ENCODE measurements at regions not wholly inside any gene's neighbourhood (a gene's known extent, or its start where the extent isn't known, plus 50 kb on each side); places are given as distances from the start of the nearest gene placed in this dataset.

DNA sequence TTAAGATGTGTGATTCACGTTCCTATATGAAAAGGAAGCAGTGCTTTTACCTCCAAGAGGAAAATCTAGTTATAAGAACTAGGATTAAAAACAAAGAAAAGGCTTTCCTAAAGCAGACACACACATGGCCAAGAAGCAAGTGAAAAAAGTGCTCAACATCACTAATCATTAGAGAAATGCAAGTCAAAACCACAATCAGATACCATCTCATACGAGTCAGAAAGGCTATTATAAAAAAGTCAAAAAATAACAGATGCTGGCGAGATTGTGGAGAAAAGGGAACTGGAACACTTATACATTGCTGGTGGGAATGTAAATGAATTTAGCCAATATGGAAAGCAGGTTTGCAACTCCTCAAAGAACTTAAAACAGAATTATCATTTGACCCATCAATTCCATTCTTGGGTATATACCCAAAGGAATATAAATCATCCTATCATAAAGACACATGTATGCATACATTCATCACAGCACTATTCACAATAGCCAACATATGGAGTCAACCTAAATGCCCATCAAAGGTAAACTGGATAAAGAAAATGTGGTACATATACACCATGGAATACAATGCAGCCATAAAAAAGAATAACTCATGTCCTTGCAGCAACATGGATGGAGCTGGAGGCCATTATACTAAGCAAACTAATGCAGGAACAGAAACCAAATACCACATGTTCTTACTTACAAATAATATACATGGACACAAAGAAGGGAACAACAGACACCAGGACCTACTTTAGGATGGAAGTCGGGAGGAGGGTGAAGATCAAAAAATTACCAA lies 285.3 kb downstream of the RAD51AP2 start:
- no peak overlapping the region for H2AFZ ChIP-seq (ENCODE audit: control insufficient read depth, low read length)
- H3K4me3 ChIP-seq (ENCODE audit: control insufficient read depth in 2 of 3, extremely low read depth in 1 of 3, insufficient read depth in 2 of 3, low read depth in 1 of 3, low read length in 3 of 3): no peak overlapping the region
- H3K4me2 ChIP-seq (ENCODE audit: control insufficient read depth, extremely low read depth, insufficient read depth, low read depth, low read length): no peak overlapping the region
- dilution Hi-C loops (cut with MboI; ENCODE audit: extremely low pct_ligation_motif_present, low sequenced_read_pairs): no loop called here
- H3K27me3 ChIP-seq (ENCODE audit: control insufficient read depth, extremely low read depth, insufficient read depth, low read length): no peaks in the 10 kb centered on the region
- no peak for FAIRE-seq
- H3K27ac ChIP-seq (ENCODE audit: control insufficient read depth, insufficient read depth, low read length): no peak overlapping the region
- H3K9me1 ChIP-seq (ENCODE audit: control insufficient read depth, extremely low read depth, insufficient read depth, low read length): no peaks in the 10 kb centered on the region
- TF ChIP-seq EZH2 (IDR thresholded peaks at IDR 0.05; ENCODE audit: low read length) (no peak), CTCF (optimal IDR thresholded peaks at IDR 0.05 in 1 of 3, IDR thresholded peaks at IDR 0.05 in 1 of 3, conservative IDR thresholded peaks at IDR 0.05 in 1 of 3; ENCODE audit: extremely low read depth in 1 of 3, insufficient read depth in 2 of 3, low read length in 3 of 3) (no peak)
- no peak overlapping the region for H3K9ac ChIP-seq (ENCODE audit: control insufficient read depth, extremely low read depth, insufficient read depth, low read length)
- no peaks in the 10 kb centered on the region for H4K20me1 ChIP-seq (ENCODE audit: control insufficient read depth, extremely low read depth, insufficient read depth, low read length)
- H3K9me3 ChIP-seq (ENCODE audit: control insufficient read depth, low read depth, low read length): no peaks in the 10 kb centered on the region
- no peaks in the 10 kb centered on the region for H3K4me1 ChIP-seq (ENCODE audit: control insufficient read depth, extremely low read depth, insufficient read depth, low read length)
- DNase-seq (ENCODE audit: low read depth, low spot score): no peak
- no peaks in the 10 kb centered on the region for H3K36me3 ChIP-seq (ENCODE audit: control insufficient read depth in 2 of 2, extremely low read depth in 1 of 2, insufficient read depth in 2 of 2, low read length in 2 of 2)
- no peaks in the 10 kb centered on the region for H3K79me2 ChIP-seq (ENCODE audit: control insufficient read depth, insufficient read depth, low read length)

GRCh38 chr2:17231394-17231965 lies 286.8 kb downstream of the RAD51AP2 start:
- Histone ChIP-seq H4K20me1 (ENCODE audit: control insufficient read depth, extremely low read depth, insufficient read depth, low read length) (no peaks in the 10 kb centered on the region), H3K79me2 (ENCODE audit: control insufficient read depth, insufficient read depth, low read length) (no peaks in the 10 kb centered on the region), H2AFZ (ENCODE audit: control insufficient read depth, low read length) (no peak overlapping the region), H3K27ac (ENCODE audit: control insufficient read depth, insufficient read depth, low read length) (no peak overlapping the region), H3K4me2 (ENCODE audit: control insufficient read depth, extremely low read depth, insufficient read depth, low read depth, low read length) (no peak overlapping the region), H3K4me1 (ENCODE audit: control insufficient read depth, extremely low read depth, insufficient read depth, low read length) (no peaks in the 10 kb centered on the region), H3K36me3 (ENCODE audit: control insufficient read depth in 2 of 2, extremely low read depth in 1 of 2, insufficient read depth in 2 of 2, low read length in 2 of 2) (no peaks in the 10 kb centered on the region), H3K4me3 (ENCODE audit: control insufficient read depth in 2 of 3, extremely low read depth in 1 of 3, insufficient read depth in 2 of 3, low read depth in 1 of 3, low read length in 3 of 3) (no peak overlapping the region), H3K9me1 (ENCODE audit: control insufficient read depth, extremely low read depth, insufficient read depth, low read length) (no peaks in the 10 kb centered on the region), H3K9ac (ENCODE audit: control insufficient read depth, extremely low read depth, insufficient read depth, low read length) (no peak overlapping the region), H3K9me3 (ENCODE audit: control insufficient read depth, low read depth, low read length) (no peaks in the 10 kb centered on the region), H3K27me3 (ENCODE audit: control insufficient read depth, extremely low read depth, insufficient read depth, low read length) (no peaks in the 10 kb centered on the region)
- FAIRE-seq: no peak
- no peak for DNase-seq (ENCODE audit: low read depth, low spot score)
- TF ChIP-seq EZH2 (IDR thresholded peaks at IDR 0.05; ENCODE audit: low read length) (no peak), CTCF (optimal IDR thresholded peaks at IDR 0.05 in 1 of 3, IDR thresholded peaks at IDR 0.05 in 1 of 3, conservative IDR thresholded peaks at IDR 0.05 in 1 of 3; ENCODE audit: extremely low read depth in 1 of 3, insufficient read depth in 2 of 3, low read length in 3 of 3) (no peak)
- dilution Hi-C loops (cut with MboI; ENCODE audit: extremely low pct_ligation_motif_present, low sequenced_read_pairs): no loop called here
